HUES48 (cell line): ENCODE measurements at regions not wholly inside any gene's neighbourhood (a gene's known extent, or its start where the extent isn't known, plus 50 kb on each side); places are given as distances from the start of the nearest gene placed in this dataset.

Source experiments
- H3K27ac ChIP-seq: one replicate; pipeline ENCODE4 v1.7.0; 2013; ENCODE audit warnings: low read depth, low read length, inconsistent platforms
- H3K27me3 ChIP-seq: 2 replicates; pipeline ENCODE4 v1.6.1; 2013; ENCODE audit warnings: mild to moderate bottlenecking, low read length; ENCODE audit not compliant: control insufficient read depth, insufficient read depth
- H3K36me3 ChIP-seq: 2 replicates; pipeline ENCODE4 v1.6.1; 2013; ENCODE audit warnings: low read length; ENCODE audit not compliant: control insufficient read depth, insufficient read depth
- H3K4me1 ChIP-seq: 2 replicates; pipeline ENCODE4 v1.6.1; 2013; ENCODE audit warnings: mild to moderate bottlenecking, low read length; ENCODE audit not compliant: control insufficient read depth, insufficient read depth
- H3K4me3 ChIP-seq: 2 replicates; pipeline ENCODE4 v1.5.1; 2013; ENCODE audit warnings: mild to moderate bottlenecking, low read depth, low read length
- H3K9ac ChIP-seq: 2 replicates; pipeline ENCODE4 v1.6.1; 2013; ENCODE audit warnings: mild to moderate bottlenecking, low read depth, low read length, moderate library complexity
- H3K9me3 ChIP-seq: 2 replicates; pipeline ENCODE4 v1.6.1; 2013; ENCODE audit warnings: low read length; ENCODE audit not compliant: control insufficient read depth, insufficient read depth

DNA sequence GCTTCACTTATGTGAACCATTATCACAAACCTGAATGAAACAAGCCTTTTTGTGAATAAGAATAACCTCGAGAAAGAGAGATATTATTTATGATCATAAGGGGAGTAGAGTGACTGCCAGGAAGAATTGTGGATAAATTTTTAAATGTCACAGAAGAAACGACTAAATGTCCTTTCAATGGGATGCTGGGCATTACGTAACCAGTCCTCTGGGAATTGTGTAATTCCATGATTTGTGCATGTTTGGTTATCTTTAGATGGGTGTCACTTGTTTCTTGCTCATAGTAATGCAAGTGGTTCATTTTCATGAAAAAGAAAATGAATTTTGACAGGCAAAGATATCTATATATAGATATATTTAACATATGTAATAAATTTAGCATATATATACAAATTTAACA is 379.5 kb upstream of the AGTR1 start:
- H3K36me3 ChIP-seq, result no peaks in the 10 kb centered on the region
- no peaks in the 10 kb centered on the region for H3K9me3 ChIP-seq
- H3K27ac ChIP-seq, result no peak overlapping the region
- no peak overlapping the region for H3K4me3 ChIP-seq
- H3K27me3 ChIP-seq, result no peaks in the 10 kb centered on the region
- no peak overlapping the region for H3K9ac ChIP-seq
- no peaks in the 10 kb centered on the region for H3K4me1 ChIP-seq

DNA sequence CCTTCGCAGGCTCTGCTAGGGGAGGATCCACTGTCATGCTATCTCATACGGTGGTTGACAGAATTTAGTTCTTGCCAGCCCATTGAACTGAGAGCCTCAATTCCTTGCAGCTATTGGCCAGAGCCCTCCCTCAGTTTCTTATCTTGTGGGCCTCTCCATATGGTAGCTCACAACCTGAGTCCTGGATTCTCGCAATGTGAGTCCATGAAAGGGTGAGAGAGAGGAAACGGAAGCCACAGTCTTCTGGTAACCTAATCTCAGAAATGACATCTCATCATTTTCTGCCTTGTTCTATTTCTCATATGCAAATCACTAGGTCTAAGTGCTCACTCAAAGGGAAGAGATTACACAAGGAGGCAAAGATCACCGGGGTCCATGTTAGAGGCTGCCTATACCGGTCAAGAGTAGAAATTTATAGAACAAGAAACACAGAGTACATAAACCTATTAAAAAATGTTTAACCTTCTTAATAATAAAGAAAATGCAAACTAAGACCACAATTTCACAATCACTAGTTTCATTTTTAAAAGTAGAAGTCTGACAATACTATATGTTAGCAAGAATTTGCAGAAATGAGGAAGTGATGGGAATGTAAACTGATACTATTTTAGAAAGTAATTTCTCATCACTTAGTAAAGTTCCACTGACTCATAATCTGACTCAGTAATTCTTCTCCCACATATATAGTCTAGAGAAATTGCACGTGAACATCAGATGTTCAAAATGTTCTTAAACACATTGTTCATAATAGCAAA is 378.4 kb upstream of the AGTR1 start:
- Histone ChIP-seq H3K4me3 (no peak overlapping the region), H3K27ac (no peak overlapping the region)

DNA sequence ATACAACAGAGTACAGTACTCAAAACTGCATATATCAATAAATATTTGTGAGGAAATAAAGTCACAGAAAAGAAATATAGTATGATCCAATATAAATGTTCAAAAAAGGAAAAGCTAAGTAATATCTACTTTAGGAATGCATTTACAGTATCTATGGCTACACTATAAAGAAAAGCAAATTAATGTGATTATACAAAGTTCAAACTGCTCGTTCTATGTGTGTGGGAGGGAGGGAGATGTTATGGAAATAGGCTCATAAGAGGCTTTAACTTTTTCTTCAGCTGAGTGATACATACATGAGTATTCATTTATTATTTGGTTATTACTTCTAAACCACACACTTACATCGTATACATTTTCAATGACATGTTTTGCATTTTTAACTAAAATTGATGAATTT is 377.7 kb upstream of the AGTR1 start:
- no peak overlapping the region for H3K27ac ChIP-seq
- H3K27me3 ChIP-seq, result no peaks in the 10 kb centered on the region

More for the DNA sequence above, 378.4 kb upstream of the AGTR1 start:
- Histone ChIP-seq H3K27me3 (no peaks in the 10 kb centered on the region), H3K9me3 (no peaks in the 10 kb centered on the region), H3K4me1 (no peaks in the 10 kb centered on the region), H3K9ac (no peak overlapping the region), H3K36me3 (no peaks in the 10 kb centered on the region)

DNA sequence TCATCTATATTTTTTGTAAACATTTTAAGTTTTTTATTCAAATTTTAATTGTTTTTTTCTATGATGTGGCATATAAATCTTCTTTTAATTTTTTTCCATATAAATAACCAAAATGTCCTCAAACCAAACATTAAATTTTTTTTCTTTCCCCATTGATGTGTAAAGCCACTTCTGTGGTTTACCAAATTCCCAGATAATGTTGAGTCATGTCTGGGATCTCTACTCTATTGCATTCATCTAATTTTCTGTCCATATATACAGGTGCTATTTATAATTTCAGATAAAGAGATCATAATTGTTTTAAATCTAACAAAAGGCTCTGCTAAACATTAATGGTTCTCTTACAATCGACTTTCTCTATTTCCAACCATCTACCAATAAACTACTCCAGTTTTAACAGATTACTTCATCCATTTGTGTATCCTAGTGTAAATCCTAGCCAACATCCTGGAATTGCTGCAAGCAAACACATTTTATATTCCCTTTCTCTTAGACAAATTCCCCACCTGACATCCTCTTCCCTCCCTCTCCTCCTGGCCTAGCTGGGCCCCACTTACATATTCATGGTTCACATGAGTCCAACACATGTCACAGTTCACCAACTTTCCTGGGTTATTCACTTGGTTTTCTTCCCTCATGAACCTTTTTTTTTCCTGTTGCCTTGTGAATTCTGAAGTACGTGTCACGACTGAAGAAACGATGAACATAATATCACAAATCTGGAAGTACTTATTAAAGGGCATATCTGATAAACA is 368.0 kb upstream of the AGTR1 start:
- H3K36me3 ChIP-seq, result no peaks in the 10 kb centered on the region
- H3K9me3 ChIP-seq, result no peaks in the 10 kb centered on the region
- H3K4me1 ChIP-seq, result peaks cover 11% of the 10 kb centered on the region; the same call in 1 of the 2 replicates
- no peak overlapping the region for H3K4me3 ChIP-seq
- no peak overlapping the region for H3K27ac ChIP-seq
- H3K9ac ChIP-seq, result no peak overlapping the region
- H3K27me3 ChIP-seq, result no peaks in the 10 kb centered on the region

More for the DNA sequence above, 377.7 kb upstream of the AGTR1 start:
- H3K4me3 ChIP-seq, result no peak overlapping the region
- no peaks in the 10 kb centered on the region for H3K9me3 ChIP-seq
- H3K9ac ChIP-seq, result no peak overlapping the region
- H3K4me1 ChIP-seq, result no peaks in the 10 kb centered on the region
- no peaks in the 10 kb centered on the region for H3K36me3 ChIP-seq

DNA sequence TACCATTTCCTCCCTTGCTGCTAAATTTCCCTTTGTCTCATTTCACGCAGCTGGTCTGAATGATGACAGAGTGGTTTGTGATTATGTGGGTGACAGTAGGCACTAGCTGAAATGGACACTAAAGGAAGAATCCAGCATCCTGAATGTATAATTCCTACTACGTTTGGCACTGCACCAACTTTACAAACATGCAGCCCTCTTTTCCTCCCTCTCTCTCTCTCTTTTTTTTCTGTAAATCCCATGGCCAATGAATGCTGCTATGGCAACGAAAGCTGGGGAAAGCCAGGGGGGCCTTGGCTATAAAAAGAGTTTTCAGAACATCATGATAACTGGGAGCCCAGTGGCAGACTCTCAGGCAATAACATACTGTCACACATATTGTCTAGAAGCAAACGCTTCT is 367.2 kb upstream of the AGTR1 start:
- Histone ChIP-seq H3K4me1 (peaks cover 11% of the 10 kb centered on the region; the same call in 1 of the 2 replicates), H3K9me3 (no peaks in the 10 kb centered on the region), H3K27me3 (no peaks in the 10 kb centered on the region), H3K36me3 (no peaks in the 10 kb centered on the region), H3K27ac (no peak overlapping the region), H3K9ac (no peak overlapping the region), H3K4me3 (no peak overlapping the region)

DNA sequence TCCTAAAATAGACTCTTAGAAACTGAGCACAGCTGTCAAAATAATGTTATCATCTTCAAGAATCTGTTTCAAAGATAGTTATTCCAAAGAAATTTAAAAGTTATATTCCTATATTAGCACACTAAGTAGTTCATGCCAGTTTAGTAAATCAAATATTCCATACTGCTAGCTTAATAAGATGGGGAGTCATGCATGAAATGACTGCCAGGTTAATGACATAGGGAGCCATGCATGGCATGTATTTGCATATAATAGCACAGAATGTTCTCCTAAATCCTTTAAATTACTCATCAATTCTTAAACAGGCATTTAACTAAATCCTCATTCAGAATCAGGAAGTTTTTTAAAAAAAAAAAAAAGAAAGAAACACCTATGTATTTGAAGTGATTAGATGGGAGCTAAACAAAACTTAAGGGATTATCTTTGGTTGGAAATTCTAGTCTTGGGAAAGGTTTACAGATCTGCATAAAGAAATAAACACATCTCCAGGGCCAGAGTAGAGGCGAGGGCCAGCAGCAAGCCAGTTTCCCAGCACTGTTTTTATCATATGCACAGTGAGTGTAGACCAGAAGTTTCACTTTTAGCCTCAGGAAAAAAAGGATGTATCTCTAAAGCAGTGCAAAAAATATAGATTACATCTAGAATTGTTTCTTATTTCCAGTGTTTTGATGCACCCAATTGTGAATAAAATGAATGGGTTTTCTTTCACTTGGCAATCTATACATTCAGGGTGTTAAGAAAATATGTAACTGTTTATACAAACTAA is 366.4 kb upstream of the AGTR1 start:
- Histone ChIP-seq H3K27me3 (no peaks in the 10 kb centered on the region), H3K9me3 (no peaks in the 10 kb centered on the region), H3K4me3 (no peak overlapping the region), H3K9ac (no peak overlapping the region), H3K36me3 (no peaks in the 10 kb centered on the region), H3K4me1 (peaks cover 11% of the 10 kb centered on the region; the same call in 1 of the 2 replicates), H3K27ac (no peak overlapping the region)

DNA sequence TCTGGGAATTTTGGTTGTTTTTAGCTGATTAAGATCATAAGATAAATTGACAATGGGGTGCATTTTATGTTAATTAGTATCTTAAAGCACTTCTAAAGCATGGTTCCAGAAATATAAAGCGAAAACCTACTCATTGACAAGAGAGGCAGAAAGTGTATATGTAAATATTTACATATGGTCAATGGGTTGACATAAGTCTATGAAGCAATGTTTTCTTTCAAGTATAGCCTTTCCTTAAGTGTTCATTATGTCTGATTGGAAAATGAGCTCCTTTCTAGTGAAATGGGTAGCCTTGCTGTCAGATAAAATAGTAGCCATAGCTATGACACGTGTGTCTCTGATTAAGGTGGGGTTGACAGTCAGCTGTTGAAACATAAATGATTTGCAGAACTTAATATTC is 365.2 kb upstream of the AGTR1 start:
- H3K4me3 ChIP-seq, result no peak overlapping the region
- H3K4me1 ChIP-seq, result peaks cover 11% of the 10 kb centered on the region; the same call in 1 of the 2 replicates
- H3K9me3 ChIP-seq, result no peaks in the 10 kb centered on the region
- H3K27me3 ChIP-seq, result no peaks in the 10 kb centered on the region
- no peak overlapping the region for H3K9ac ChIP-seq
- no peak overlapping the region for H3K27ac ChIP-seq
- H3K36me3 ChIP-seq, result no peaks in the 10 kb centered on the region

DNA sequence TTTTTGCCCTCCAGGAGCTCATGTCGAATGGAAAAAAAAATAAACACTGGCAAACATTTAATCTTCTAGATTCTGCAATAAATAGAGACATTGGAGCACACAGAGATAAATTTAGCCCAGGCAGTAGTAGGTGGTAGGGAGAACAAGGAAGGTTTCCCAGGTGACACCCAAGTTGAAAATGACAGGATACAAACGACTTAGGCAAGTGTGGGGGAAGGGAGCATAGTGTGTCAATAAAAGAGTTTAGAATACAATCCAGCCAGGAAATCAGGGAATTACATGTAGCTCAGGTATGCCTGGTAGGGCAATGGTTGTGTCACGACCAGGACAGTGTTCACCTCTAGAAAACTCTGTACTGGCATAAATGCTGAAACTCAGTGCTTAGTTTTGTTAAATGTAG is 364.6 kb upstream of the AGTR1 start:
- Histone ChIP-seq H3K4me3 (no peak overlapping the region), H3K27me3 (no peaks in the 10 kb centered on the region), H3K36me3 (no peaks in the 10 kb centered on the region), H3K9ac (no peak overlapping the region), H3K27ac (no peak overlapping the region), H3K4me1 (peaks cover 11% of the 10 kb centered on the region; the same call in 1 of the 2 replicates), H3K9me3 (no peaks in the 10 kb centered on the region)

DNA sequence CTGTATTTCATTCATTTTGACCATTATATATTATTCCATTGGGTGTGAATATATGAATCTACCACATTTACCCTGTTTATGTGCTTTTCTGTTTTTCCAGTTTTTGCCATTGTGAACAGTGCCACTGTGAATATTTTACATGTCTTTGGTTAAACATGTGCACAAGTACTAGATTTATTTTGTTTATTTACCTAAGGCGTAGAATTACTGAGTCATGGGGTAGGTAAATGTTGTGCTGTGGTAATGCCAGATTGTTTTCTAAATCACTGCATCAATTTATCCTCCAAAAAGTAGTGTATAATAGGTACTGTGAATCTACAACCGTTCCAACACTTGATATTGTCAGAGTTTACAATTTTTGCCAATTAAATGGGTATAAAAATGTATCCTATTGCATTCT is 362.1 kb upstream of the AGTR1 start:
- Histone ChIP-seq H3K4me3 (no peak overlapping the region), H3K9me3 (no peaks in the 10 kb centered on the region), H3K36me3 (no peaks in the 10 kb centered on the region), H3K4me1 (no peaks in the 10 kb centered on the region), H3K27ac (no peak overlapping the region), H3K9ac (no peak overlapping the region), H3K27me3 (no peaks in the 10 kb centered on the region)

DNA sequence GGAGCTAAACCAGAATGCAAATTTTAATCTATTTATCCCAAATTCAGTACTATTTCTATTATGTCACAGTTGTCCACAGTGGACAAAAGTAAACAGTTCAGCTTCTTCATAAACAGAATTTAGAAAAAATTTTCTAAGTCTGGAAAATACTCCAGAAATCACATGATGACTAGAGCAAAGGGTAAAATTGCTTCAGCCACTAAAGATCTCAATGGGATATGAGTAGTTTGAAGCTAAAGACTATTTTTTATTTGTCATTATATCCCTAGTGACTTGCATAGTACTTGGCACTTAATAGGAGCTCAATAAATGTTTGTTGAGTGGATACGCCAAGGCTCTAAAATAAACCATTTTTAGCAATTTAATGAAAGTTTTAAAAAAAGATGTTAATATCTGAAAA is 354.3 kb upstream of the AGTR1 start:
- H3K9me3 ChIP-seq, result peaks cover 9% of the 10 kb centered on the region
- no peaks in the 10 kb centered on the region for H3K36me3 ChIP-seq
- H3K4me1 ChIP-seq, result no peaks in the 10 kb centered on the region
- no peak overlapping the region for H3K27ac ChIP-seq
- no peaks in the 10 kb centered on the region for H3K27me3 ChIP-seq
- H3K9ac ChIP-seq, result no peak overlapping the region
- no peak overlapping the region for H3K4me3 ChIP-seq

DNA sequence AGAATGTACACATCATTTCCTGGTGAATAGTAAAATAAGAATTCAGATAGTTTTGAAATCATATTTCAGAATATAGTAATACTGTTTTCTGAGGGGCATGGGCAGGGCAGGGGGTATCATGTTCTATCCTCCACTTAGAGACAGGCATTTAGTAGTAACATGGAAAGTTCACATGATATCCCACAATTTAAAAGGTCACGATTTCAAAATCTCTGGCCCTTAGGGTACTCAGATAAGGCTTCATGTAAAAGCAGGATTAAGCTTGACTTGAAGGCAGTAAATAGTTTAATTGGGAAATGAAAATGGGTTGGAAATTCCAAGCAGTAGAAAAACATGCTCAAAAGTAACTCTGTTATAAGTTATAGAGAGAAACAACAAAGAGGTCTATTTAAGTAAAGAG is 353.2 kb upstream of the AGTR1 start:
- H3K9me3 ChIP-seq, result peaks cover 9% of the 10 kb centered on the region
- no peak overlapping the region for H3K27ac ChIP-seq
- no peak overlapping the region for H3K9ac ChIP-seq
- H3K36me3 ChIP-seq, result no peaks in the 10 kb centered on the region
- no peaks in the 10 kb centered on the region for H3K4me1 ChIP-seq
- H3K4me3 ChIP-seq, result no peak overlapping the region
- H3K27me3 ChIP-seq, result no peaks in the 10 kb centered on the region
